ENCODE measurements at regions not wholly inside any gene's neighbourhood (a gene's known extent, or its start where the extent isn't known, plus 50 kb on each side); places are given as distances from the start of the nearest gene placed in this dataset.

DNA sequence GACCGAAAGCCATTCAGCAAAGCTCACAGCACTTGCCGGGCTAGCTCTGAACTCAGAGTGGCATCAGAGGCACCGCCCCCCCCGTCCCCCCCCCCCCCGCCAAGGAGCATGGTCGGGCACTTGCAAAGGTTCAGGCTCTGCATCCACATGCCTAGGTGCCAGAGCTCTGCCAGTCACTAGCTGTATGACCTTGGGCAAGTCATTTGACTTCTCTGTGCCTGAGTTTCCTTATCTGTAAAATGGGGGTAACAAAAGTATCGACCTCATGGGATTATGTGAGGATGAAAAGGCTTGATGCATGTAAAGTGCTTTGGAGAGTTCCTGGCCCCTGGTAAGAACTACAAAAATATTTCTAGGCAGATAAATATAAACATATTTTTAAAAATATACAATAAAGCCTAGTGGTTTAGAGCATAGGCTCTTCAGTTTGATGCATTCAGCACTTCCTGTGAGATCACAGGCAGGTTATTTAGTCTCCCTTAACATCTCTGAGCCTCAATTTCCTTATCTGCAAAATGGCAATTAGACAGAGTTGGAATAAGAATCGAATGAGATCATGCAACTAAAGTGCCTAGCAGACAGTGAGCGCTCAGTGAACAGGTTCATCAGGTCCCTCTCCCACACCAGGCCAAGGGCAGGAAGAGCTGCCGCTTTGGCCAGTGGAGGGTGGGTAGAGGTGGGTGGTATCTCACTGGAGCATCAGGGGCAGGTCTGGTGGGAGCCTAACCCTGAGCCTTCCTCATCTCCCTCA lies 117.2 kb downstream of the CYLD start:
- TF ChIP-seq, protein P1, sequence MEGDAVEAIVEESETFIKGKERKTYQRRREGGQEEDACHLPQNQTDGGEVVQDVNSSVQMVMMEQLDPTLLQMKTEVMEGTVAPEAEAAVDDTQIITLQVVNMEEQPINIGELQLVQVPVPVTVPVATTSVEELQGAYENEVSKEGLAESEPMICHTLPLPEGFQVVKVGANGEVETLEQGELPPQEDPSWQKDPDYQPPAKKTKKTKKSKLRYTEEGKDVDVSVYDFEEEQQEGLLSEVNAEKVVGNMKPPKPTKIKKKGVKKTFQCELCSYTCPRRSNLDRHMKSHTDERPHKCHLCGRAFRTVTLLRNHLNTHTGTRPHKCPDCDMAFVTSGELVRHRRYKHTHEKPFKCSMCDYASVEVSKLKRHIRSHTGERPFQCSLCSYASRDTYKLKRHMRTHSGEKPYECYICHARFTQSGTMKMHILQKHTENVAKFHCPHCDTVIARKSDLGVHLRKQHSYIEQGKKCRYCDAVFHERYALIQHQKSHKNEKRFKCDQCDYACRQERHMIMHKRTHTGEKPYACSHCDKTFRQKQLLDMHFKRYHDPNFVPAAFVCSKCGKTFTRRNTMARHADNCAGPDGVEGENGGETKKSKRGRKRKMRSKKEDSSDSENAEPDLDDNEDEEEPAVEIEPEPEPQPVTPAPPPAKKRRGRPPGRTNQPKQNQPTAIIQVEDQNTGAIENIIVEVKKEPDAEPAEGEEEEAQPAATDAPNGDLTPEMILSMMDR (IDR thresholded peaks at IDR 0.05; ENCODE audit: borderline replicate concordance, extremely low read depth, low read length, poor library complexity, severe bottlenecking), result no peak
- TF ChIP-seq EZH2 (IDR thresholded peaks at IDR 0.05; ENCODE audit: borderline replicate concordance, low read depth, low read length, severe bottlenecking), result no peak

Measured in DND-41 (cell line).